ENCODE measurements at regions not wholly inside any gene's neighbourhood (a gene's known extent, or its start where the extent isn't known, plus 50 kb on each side); places are given as distances from the start of the nearest gene placed in this dataset.
"Not testable (repeated sequence)": the region's sequence is repeated elsewhere in the genome, so short reads cannot be mapped to it uniquely, and the experiment has no call there.

- DNase-seq, result no peak
Observed at GRCh38 chr7:152594801-152595200, 81.1 kb downstream of the XRCC2 start.

DNA sequence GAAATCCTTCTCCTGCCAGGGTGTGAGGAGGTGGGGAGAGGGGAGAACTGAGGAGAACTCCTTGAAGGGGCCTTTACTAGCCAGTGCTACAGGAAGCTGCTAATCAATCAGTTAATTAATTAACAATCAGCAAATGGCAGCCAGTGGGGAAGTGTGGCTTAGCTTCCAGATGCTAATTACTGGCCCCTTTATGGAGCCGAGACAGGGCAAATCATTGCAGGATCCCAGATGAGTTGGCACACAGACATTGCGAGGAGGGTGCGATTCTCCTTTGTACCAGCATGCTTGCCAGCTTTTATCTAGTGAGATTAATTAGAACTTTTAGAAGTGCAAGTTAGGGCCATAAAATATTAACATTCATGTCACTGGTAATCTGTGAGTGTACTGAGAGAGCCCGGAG lies 84.0 kb downstream of the XRCC2 start:
- DNase-seq, result no peak

DNA sequence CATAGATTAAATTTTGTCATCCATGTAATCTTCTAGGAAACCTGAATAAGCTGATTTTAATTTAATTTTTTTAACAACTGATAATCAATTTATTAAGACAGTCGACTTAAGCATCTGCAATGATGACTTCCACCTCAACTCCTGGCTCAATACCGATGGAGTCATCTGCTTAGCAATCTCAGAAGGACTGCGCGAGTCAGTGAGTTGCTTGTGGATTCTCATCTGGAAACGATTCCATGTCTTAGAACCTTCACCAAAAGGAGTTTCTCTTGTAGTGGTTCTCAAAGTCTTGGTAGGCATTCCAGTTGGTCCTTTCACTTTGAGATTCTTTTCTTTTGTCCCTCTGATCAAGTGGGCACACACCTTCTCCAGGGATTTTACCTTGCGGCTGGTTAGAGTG lies 85.5 kb downstream of the XRCC2 start:
- no peak for DNase-seq

GRCh38 chr7:152589821-152590220 lies 86.1 kb downstream of the XRCC2 start:
- DNase-seq, result not testable (repeated sequence)

GRCh38 chr7:152588350-152588749 lies 87.6 kb downstream of the XRCC2 start:
- no peak for DNase-seq

- no peak for DNase-seq
Observed at GRCh38 chr7:152587366-152587765, 88.6 kb downstream of the XRCC2 start.

GRCh38 chr7:152583006-152583405 lies 92.9 kb downstream of the XRCC2 start:
- DNase-seq, result no peak

GRCh38 chr7:152579070-152579469 lies 96.9 kb downstream of the XRCC2 start:
- no peak for DNase-seq

GRCh38 chr7:152577339-152577738 lies 98.6 kb downstream of the XRCC2 start:
- DNase-seq, result no peak

GRCh38 chr7:152574892-152575548 lies 100.9 kb downstream of the XRCC2 start:
- no peak for DNase-seq

GRCh38 chr7:152573186-152573585 lies 102.8 kb downstream of the XRCC2 start:
- DNase-seq, result not testable (repeated sequence)

DNA sequence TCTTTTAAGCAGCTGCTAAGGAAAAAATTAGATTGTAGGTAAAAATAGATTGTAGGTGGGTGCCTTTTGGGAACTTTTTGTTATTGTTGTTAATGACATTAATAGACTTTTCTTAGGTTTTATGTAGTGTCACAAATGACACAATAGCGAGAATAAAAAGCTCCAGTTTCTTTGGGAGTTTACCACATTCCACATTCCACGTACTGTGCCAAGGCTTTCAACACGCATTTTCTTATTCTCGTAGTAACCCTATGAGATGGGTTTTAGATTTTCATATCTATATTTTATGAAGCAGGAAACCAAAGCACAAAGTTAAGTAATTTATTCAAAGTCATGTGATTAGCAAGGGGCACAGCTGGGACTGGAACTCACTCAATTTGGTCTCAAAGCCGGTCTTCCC lies 103.8 kb downstream of the XRCC2 start:
- no peak for DNase-seq

- DNase-seq, result no peak
Observed at GRCh38 chr7:152571068-152571467, 104.9 kb downstream of the XRCC2 start.

DNA sequence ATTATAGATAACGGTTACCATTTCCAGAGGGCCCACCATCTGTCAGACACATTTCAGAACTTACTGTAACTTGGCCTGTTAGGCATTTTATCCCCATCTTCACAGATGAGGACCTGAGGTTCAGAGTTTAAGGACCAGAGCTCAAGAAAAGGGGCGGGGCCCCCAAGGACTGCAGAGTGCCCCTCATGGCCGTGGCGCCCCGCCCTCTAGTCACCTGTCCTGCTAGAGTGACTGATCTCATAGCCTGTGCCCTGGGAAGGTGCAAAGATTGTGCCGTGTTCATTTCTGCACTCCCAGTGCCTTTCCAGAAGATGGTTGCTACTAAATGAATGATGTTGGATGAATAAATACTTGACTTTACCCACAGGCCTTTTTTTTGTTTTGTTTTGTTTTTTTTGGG lies 107.0 kb downstream of the XRCC2 start:
- no peak for DNase-seq

DNA sequence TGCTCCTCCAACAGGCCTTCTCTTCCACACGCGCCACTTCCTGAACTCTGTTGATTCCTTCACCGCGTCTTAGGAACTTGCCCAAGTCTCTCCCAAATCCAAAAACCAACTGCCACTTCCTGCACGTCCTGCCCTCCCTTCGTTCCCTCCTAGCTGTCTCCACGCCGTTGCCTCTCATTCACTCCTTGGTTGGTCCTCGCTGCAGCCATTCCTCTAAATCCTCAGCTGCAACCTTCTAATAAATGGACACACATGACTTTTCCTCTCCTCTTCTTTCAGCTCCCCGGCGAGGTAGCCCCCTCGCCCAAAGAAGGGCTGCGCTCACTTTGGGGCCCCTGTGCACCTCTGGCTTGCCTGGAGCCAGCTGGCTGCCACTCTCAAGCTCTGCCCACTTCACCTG lies 110.2 kb downstream of the XRCC2 start:
- no peak for DNase-seq

- DNase-seq, result no peak
Observed at GRCh38 chr7:152564656-152565250, 111.2 kb downstream of the XRCC2 start.

DNA sequence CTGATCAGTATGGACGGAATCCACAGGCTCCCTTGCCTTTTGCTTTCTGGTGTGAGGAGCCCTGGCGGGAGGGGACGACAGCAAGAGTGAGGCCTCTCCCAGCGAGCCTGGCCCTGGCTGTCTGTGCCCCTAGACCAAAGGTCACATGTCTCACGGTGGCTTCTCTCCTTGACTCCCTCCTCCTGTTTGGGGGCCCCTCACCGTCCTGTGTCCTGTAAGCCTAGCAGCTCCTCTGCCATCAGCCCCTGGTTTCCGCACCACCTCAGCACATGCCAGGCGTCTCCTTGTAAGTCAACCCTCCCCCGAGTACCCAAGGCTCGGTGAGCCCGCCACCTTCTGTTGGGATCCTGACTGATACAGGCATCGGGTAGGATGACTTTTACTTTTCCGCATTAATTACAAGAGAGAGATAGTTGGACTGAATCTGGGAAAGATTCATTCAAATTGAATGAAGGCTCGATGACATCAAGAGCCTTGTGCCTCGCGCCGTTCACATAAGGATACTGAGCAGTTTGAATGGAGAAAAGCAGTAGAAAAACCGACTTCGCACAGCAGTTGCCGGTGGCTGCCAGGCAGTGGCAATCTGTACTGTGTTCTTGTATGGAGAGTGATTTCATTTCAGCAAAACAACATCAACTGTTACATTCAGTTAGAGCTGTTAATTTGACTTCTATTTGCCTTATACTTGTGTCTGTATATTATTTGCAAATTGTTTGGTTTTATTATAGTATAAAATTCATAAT lies 119.8 kb downstream of the XRCC2 start:
- DNase-seq, result no peak

GRCh38 chr7:152553671-152554317 lies 118.0 kb upstream of the KMT2C start:
- DNase-seq, result no peak

DNA sequence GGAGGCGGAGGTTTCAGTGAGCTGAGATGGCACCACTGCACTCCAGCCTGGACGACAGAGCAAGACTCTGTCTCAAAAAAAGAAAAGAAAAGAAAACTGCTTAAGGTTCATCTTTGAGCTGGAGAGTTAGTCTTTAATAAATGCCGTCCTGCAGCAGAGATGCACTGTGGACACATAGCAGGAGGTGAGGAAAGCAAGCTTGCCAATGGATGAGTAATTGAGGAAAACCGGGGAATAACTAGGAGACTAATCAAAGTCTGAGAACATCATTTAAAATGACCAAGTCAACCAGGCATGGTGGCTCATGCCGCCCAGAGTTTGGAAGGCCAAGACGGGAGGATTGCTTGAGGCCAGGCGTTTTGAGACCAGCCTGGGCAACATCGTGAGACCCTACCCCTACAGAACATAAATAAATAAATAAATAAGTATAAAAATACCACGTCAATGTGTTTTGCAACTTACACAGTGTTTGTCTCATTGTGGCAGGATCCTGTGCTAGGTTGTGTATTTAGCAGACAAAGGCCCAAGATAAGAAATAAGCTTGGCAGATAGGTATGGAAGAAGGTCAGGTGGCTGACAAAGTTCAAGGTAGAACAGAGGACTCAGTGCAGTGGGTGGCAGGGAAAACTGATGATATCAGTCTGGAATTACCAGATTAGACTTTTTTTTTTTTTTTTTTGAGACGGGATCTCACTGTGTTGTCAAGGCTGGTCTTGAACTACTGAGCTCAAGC lies 115.7 kb upstream of the KMT2C start:
- DNase-seq, result no peak

GRCh38 chr7:152544971-152545619 lies 109.3 kb upstream of the KMT2C start:
- DNase-seq, result no peak

- no peak for DNase-seq
Observed at GRCh38 chr7:152544481-152544927, 108.7 kb upstream of the KMT2C start.

DNA sequence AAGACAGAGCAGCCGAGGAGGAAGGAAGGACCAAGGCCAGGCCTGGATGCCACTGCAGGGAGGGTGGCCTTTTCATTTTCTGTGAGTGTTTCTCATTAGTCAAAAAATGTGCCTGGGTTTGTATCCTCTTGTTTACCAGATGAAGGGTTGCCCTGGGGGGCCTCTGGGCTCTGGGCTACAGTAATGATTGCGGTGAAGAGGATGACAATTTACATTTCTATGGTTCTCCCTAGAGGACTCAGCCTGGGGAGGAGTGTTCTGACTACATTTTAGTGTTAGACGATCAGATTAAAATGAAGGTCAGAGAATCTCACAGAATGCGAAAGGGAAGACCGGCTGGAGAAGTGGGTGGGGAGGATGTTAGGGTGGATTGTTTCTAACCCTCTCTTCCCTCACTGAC lies 108.0 kb upstream of the KMT2C start:
- no peak for DNase-seq
